PC-3 (cell line): ENCODE measurements at regions not wholly inside any gene's neighbourhood (a gene's known extent, or its start where the extent isn't known, plus 50 kb on each side); places are given as distances from the start of the nearest gene placed in this dataset.

Experiments
- EZH2 ChIP-seq: fragments of 300-600 bp; sonication (generic); IDR thresholded peaks from one replicate; pipeline ENCODE4 v1.6.1; 2017; ENCODE audit warnings: antibody characterized with exemption, mild to moderate bottlenecking, low read length; ENCODE audit not compliant: unreplicated experiment
- EZH2phosphoT487 ChIP-seq: fragments of 300-600 bp; sonication (generic); IDR thresholded peaks from 2 replicates; pipeline ENCODE4 v1.6.1; 2018; ENCODE audit warnings: mild to moderate bottlenecking, antibody characterized with exemption, low read length, borderline replicate concordance
- TF ChIP-seq, protein P1 (sequence below): fragments of 300-600 bp; sonication (generic); conservative IDR thresholded peaks from 2 replicates; pipeline ENCODE4 v1.5.1; 2017; ENCODE audit warnings: antibody characterized with exemption, low read depth, mild to moderate bottlenecking, low read length

GRCh38 chr10:42707234-42707633 lies 68.9 kb upstream of the ZNF33B start:
- TF ChIP-seq, protein P1, sequence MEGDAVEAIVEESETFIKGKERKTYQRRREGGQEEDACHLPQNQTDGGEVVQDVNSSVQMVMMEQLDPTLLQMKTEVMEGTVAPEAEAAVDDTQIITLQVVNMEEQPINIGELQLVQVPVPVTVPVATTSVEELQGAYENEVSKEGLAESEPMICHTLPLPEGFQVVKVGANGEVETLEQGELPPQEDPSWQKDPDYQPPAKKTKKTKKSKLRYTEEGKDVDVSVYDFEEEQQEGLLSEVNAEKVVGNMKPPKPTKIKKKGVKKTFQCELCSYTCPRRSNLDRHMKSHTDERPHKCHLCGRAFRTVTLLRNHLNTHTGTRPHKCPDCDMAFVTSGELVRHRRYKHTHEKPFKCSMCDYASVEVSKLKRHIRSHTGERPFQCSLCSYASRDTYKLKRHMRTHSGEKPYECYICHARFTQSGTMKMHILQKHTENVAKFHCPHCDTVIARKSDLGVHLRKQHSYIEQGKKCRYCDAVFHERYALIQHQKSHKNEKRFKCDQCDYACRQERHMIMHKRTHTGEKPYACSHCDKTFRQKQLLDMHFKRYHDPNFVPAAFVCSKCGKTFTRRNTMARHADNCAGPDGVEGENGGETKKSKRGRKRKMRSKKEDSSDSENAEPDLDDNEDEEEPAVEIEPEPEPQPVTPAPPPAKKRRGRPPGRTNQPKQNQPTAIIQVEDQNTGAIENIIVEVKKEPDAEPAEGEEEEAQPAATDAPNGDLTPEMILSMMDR = no peak
- TF ChIP-seq EZH2phosphoT487 (no peak), EZH2 (no peak)
